ENCODE measurements at regions not wholly inside any gene's neighbourhood (a gene's known extent, or its start where the extent isn't known, plus 50 kb on each side); places are given as distances from the start of the nearest gene placed in this dataset.
"Not testable (repeated sequence)": the region's sequence is repeated elsewhere in the genome, so short reads cannot be mapped to it uniquely, and the experiment has no call there.

- Mint-ChIP-seq H3K27ac (no peak overlapping the region), H3K9me3 (peaks cover 1% of the 10 kb centered on the region), H3K4me1 (no peaks in the 10 kb centered on the region), H3K27me3 (peaks cover 7% of the 10 kb centered on the region), H3K36me3 (no peaks in the 10 kb centered on the region), H3K4me3 (no peak overlapping the region)
- ATAC-seq (ENCODE audit: low read depth) (no peak), DNase-seq (ENCODE audit: low spot score in 2 of 2) (no peak)
Measured at GRCh38 chr15:57797110-57797509, 90.6 kb downstream of the POLR2M start.

- no peak for ATAC-seq (ENCODE audit: low read depth)
- no peak overlapping the region for H3K4me3 Mint-ChIP-seq
- H3K27ac Mint-ChIP-seq = no peak overlapping the region
- H3K9me3 Mint-ChIP-seq = peaks cover 1% of the 10 kb centered on the region
- peaks cover 7% of the 10 kb centered on the region for H3K27me3 Mint-ChIP-seq
- H3K36me3 Mint-ChIP-seq = no peaks in the 10 kb centered on the region
- DNase-seq (ENCODE audit: low spot score in 2 of 2) = no peak
- H3K4me1 Mint-ChIP-seq = no peaks in the 10 kb centered on the region
Measured at GRCh38 chr15:57797568-57798267, 91.2 kb downstream of the POLR2M start.

DNA sequence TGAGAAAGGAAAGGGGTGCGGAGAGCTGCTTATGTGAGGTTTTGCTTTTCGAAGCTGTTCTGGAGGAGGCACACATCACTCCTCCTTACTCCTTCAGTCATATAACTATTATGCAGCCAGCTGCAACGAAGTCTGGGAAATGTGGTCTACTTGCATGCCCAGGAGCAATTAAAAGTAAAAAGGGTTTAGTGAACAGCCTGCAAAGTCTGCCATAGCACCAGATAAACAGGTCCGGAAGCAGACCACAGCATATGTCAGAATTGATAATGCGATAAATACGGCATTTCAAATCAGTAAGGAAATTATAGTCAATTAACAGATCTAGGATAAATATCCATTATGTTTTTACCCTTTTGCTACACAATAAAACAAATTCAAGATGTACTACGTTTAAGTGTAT, 99.5 kb downstream of the POLR2M start:
- Mint-ChIP-seq H3K27me3 (peaks cover 5% of the 10 kb centered on the region), H3K4me3 (no peak overlapping the region)

GRCh38 chr15:57809285-57809684, 102.8 kb downstream of the POLR2M start:
- not testable (repeated sequence) for H3K4me3 Mint-ChIP-seq; H3K4me1 Mint-ChIP-seq; H3K27me3 Mint-ChIP-seq; H3K36me3 Mint-ChIP-seq; DNase-seq (ENCODE audit: low spot score in 2 of 2); H3K9me3 Mint-ChIP-seq; ATAC-seq (ENCODE audit: low read depth); H3K27ac Mint-ChIP-seq

More for the DNA sequence above, 99.5 kb downstream of the POLR2M start:
- DNase-seq (ENCODE audit: low spot score in 2 of 2) = no peak
- H3K4me1 Mint-ChIP-seq = no peaks in the 10 kb centered on the region
- H3K36me3 Mint-ChIP-seq = no peaks in the 10 kb centered on the region
- ATAC-seq (ENCODE audit: low read depth) = no peak
- no peak overlapping the region for H3K27ac Mint-ChIP-seq
- peaks cover 4% of the 10 kb centered on the region for H3K9me3 Mint-ChIP-seq

GRCh38 chr15:57816599-57816998, 110.1 kb downstream of the POLR2M start:
- H3K27me3 Mint-ChIP-seq = peaks cover 28% of the 10 kb centered on the region
- ATAC-seq (ENCODE audit: low read depth) (no peak), DNase-seq (ENCODE audit: low spot score in 2 of 2) (no peak)
- peaks cover 1% of the 10 kb centered on the region for H3K9me3 Mint-ChIP-seq
- H3K4me1 Mint-ChIP-seq = peaks cover 5% of the 10 kb centered on the region
- no peaks in the 10 kb centered on the region for H3K36me3 Mint-ChIP-seq
- H3K4me3 Mint-ChIP-seq = no peak overlapping the region
- H3K27ac Mint-ChIP-seq = no peak overlapping the region

GRCh38 chr15:57819646-57820045, 113.1 kb downstream of the POLR2M start:
- no peak overlapping the region for H3K4me3 Mint-ChIP-seq
- peaks cover 5% of the 10 kb centered on the region for H3K4me1 Mint-ChIP-seq
- H3K27me3 Mint-ChIP-seq = peaks cover 34% of the 10 kb centered on the region

GRCh38 chr15:57820119-57820518, 113.6 kb downstream of the POLR2M start:
- Mint-ChIP-seq H3K27ac (no peak overlapping the region), H3K27me3 (peaks cover 34% of the 10 kb centered on the region), H3K36me3 (no peaks in the 10 kb centered on the region), H3K9me3 (peaks cover 1% of the 10 kb centered on the region), H3K4me1 (peaks cover 5% of the 10 kb centered on the region), H3K4me3 (no peak overlapping the region)
- DNase-seq (ENCODE audit: low spot score in 2 of 2) = no peak
- no peak for ATAC-seq (ENCODE audit: low read depth)

More at GRCh38 chr15:57819646-57820045, 113.1 kb downstream of the POLR2M start:
- Mint-ChIP-seq H3K27ac (no peak overlapping the region), H3K9me3 (peaks cover 1% of the 10 kb centered on the region), H3K36me3 (no peaks in the 10 kb centered on the region)
- no peak for DNase-seq (ENCODE audit: low spot score in 2 of 2)
- no peak for ATAC-seq (ENCODE audit: low read depth)

GRCh38 chr15:57821826-57822225, 115.3 kb downstream of the POLR2M start:
- no peak overlapping the region for H3K27ac Mint-ChIP-seq
- DNase-seq (ENCODE audit: low spot score in 2 of 2) (no peak), ATAC-seq (ENCODE audit: low read depth) (no peak)
- H3K9me3 Mint-ChIP-seq = peaks cover 1% of the 10 kb centered on the region
- H3K36me3 Mint-ChIP-seq = no peaks in the 10 kb centered on the region
- no peak overlapping the region for H3K4me3 Mint-ChIP-seq
- H3K27me3 Mint-ChIP-seq = peaks cover 32% of the 10 kb centered on the region
- H3K4me1 Mint-ChIP-seq = peaks cover 5% of the 10 kb centered on the region

GRCh38 chr15:57823325-57823882, 116.9 kb downstream of the POLR2M start:
- H3K9me3 Mint-ChIP-seq = peaks cover 1% of the 10 kb centered on the region
- no peak overlapping the region for H3K4me3 Mint-ChIP-seq
- ATAC-seq (ENCODE audit: low read depth) (no peak), DNase-seq (ENCODE audit: low spot score in 2 of 2) (no peak)
- peaks cover 28% of the 10 kb centered on the region for H3K27me3 Mint-ChIP-seq
- peaks cover 3% of the 10 kb centered on the region for H3K4me1 Mint-ChIP-seq
- H3K27ac Mint-ChIP-seq = no peak overlapping the region
- H3K36me3 Mint-ChIP-seq = no peaks in the 10 kb centered on the region

DNA sequence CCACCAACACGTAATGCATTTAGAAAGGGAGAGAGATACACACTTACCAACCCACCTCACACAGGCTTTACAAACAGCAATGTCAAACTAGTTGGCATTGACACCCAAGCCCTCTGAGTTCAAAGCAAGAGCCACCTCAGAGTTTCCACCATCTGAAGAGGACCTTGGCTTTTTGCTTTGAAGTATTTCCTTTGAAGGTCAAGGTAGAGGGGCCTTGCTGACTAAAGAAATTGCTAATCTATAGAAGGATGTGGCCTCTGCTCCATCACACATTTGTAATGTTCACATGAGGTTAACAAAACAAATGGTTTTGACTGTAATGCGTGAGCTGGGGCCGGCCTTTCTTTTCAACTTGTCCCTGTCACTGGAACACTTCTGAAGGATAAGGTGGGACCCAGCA, 117.7 kb downstream of the POLR2M start:
- DNase-seq (ENCODE audit: low spot score in 2 of 2) = no peak

DNA sequence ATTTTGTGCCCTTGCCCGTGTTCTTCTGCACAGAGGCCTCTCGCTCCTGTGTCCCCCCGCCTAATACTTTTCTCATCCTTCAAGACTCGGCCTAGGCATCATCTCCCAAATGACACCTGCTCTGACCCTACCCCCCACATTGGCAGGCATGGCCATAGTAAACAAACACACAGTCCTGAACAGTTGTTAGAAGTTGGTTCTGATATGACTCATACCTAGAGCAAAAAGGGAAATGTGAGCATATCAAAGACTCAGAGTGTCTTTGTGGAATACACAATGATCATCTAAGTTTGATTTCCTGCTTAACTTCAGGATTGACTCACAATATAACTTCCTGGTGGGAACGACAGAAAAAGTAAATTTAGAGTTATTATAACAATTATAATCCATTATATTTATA, 120.5 kb downstream of the POLR2M start:
- Mint-ChIP-seq H3K27me3 (peaks cover 24% of the 10 kb centered on the region), H3K9me3 (no peaks in the 10 kb centered on the region), H3K27ac (no peak overlapping the region), H3K36me3 (no peaks in the 10 kb centered on the region), H3K4me1 (no peaks in the 10 kb centered on the region), H3K4me3 (no peak overlapping the region)
- ATAC-seq (ENCODE audit: low read depth) (no peak), DNase-seq (ENCODE audit: low spot score in 2 of 2) (no peak)

More for the DNA sequence above, 117.7 kb downstream of the POLR2M start:
- H3K4me1 Mint-ChIP-seq = peaks cover 3% of the 10 kb centered on the region
- ATAC-seq (ENCODE audit: low read depth) = no peak
- no peak overlapping the region for H3K27ac Mint-ChIP-seq
- peaks cover 30% of the 10 kb centered on the region for H3K27me3 Mint-ChIP-seq
- peaks cover 1% of the 10 kb centered on the region for H3K9me3 Mint-ChIP-seq
- H3K4me3 Mint-ChIP-seq = no peak overlapping the region
- no peaks in the 10 kb centered on the region for H3K36me3 Mint-ChIP-seq

DNA sequence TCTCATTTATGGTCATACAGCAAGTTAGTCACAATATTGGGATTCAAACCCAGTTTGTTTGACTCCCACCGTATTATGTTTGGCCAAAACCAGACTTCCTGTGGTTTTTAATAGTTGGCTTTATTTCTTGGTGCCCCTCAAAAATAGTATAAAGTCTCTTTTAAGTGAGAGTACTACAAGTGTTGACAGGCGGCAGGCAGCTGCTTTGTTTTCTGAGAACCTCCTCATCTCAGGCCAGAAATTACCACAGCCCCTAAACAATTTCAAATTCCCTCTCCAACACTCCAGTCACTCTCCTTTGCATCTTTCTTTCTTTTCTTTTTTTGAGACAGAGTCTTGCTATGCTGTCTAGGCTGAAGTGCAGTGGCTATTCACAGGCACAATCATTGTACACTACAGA, 121.5 kb downstream of the POLR2M start:
- Mint-ChIP-seq H3K9me3 (no peaks in the 10 kb centered on the region), H3K4me3 (no peak overlapping the region), H3K27ac (no peak overlapping the region), H3K4me1 (no peaks in the 10 kb centered on the region), H3K27me3 (peaks cover 20% of the 10 kb centered on the region), H3K36me3 (no peaks in the 10 kb centered on the region)
- ATAC-seq (ENCODE audit: low read depth) (no peak), DNase-seq (ENCODE audit: low spot score in 2 of 2) (no peak)

DNA sequence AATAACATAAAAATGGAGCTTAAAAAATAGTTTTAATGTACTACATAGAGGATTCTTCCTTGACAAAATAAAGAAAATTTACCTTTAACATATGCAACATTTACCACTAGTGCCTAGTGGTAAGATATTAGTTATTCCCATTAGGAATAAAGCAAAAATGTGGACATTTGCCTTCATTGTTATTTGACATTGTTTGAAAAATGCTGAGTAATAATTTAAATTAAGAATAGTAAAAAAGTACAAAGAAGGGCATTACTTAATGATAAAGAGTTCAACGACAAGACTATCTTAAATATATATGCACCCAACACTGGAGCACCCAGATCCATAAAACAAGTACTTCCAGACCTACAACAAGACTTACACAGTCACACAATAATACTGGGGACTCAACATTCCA, 125.7 kb downstream of the POLR2M start:
- Mint-ChIP-seq H3K9me3 (peaks cover 11% of the 10 kb centered on the region), H3K4me1 (no peaks in the 10 kb centered on the region), H3K4me3 (no peak overlapping the region), H3K27me3 (peaks cover 16% of the 10 kb centered on the region), H3K27ac (no peak overlapping the region), H3K36me3 (no peaks in the 10 kb centered on the region)
- DNase-seq (ENCODE audit: low spot score in 2 of 2) (no peak), ATAC-seq (ENCODE audit: low read depth) (no peak)

- no peak overlapping the region for H3K27ac Mint-ChIP-seq
- DNase-seq (ENCODE audit: low spot score in 2 of 2) (no peak), ATAC-seq (ENCODE audit: low read depth) (no peak)
- H3K9me3 Mint-ChIP-seq = peaks cover 11% of the 10 kb centered on the region
- H3K4me3 Mint-ChIP-seq = no peak overlapping the region
- no peaks in the 10 kb centered on the region for H3K4me1 Mint-ChIP-seq
- H3K27me3 Mint-ChIP-seq = peaks cover 10% of the 10 kb centered on the region
- H3K36me3 Mint-ChIP-seq = no peaks in the 10 kb centered on the region
Measured at GRCh38 chr15:57835119-57835518, 128.6 kb downstream of the POLR2M start.

- DNase-seq (ENCODE audit: low spot score in 2 of 2) = no peak
- no peak for ATAC-seq (ENCODE audit: low read depth)
- no peaks in the 10 kb centered on the region for H3K9me3 Mint-ChIP-seq
- no peaks in the 10 kb centered on the region for H3K36me3 Mint-ChIP-seq
- H3K4me1 Mint-ChIP-seq = no peaks in the 10 kb centered on the region
- H3K4me3 Mint-ChIP-seq = no peak overlapping the region
- peaks cover 11% of the 10 kb centered on the region for H3K27me3 Mint-ChIP-seq
- no peak overlapping the region for H3K27ac Mint-ChIP-seq
Measured at GRCh38 chr15:57849317-57849716, 142.8 kb downstream of the POLR2M start.

Data from memory B cell (primary cell).